Skin of body (tissue), 1 donor: ENCODE measurements at regions not wholly inside any gene's neighbourhood (a gene's known extent, or its start where the extent isn't known, plus 50 kb on each side); places are given as distances from the start of the nearest gene placed in this dataset.
"Not testable (repeated sequence)": the region's sequence is repeated elsewhere in the genome, so short reads cannot be mapped to it uniquely, and the experiment has no call there.

ENCODE experiments used
- DNase-seq: peaks from one replicate; lab custom pipeline; 2025; lab: John Stamatoyannopoulos, UW

DNA sequence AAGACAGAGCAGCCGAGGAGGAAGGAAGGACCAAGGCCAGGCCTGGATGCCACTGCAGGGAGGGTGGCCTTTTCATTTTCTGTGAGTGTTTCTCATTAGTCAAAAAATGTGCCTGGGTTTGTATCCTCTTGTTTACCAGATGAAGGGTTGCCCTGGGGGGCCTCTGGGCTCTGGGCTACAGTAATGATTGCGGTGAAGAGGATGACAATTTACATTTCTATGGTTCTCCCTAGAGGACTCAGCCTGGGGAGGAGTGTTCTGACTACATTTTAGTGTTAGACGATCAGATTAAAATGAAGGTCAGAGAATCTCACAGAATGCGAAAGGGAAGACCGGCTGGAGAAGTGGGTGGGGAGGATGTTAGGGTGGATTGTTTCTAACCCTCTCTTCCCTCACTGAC is 108.0 kb upstream of the KMT2C start:
- DNase-seq = peak; percentile 72

DNA sequence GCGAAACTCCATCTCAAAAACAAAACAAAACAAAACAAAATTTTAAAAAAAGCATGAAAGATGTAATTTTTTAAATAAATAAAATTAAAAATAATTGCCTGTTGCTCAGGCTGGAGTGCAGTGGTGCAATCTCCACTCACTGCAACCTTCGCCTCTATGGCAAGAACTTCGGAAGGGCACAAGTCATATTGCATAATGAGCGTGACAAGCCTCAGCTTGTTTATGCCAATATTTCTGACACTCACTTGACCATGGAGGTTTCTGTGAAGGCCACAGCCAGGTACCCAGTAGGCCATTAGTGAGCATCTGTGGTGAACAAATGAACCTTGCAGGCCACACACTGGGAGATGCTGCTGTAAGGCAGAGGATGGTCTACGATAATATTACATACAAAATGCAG is 106.1 kb upstream of the KMT2C start:
- no peak for DNase-seq

- not testable (repeated sequence) for DNase-seq
These were observed 103.3 kb upstream of the KMT2C start for GRCh38 chr7:152539190-152539495.

DNA sequence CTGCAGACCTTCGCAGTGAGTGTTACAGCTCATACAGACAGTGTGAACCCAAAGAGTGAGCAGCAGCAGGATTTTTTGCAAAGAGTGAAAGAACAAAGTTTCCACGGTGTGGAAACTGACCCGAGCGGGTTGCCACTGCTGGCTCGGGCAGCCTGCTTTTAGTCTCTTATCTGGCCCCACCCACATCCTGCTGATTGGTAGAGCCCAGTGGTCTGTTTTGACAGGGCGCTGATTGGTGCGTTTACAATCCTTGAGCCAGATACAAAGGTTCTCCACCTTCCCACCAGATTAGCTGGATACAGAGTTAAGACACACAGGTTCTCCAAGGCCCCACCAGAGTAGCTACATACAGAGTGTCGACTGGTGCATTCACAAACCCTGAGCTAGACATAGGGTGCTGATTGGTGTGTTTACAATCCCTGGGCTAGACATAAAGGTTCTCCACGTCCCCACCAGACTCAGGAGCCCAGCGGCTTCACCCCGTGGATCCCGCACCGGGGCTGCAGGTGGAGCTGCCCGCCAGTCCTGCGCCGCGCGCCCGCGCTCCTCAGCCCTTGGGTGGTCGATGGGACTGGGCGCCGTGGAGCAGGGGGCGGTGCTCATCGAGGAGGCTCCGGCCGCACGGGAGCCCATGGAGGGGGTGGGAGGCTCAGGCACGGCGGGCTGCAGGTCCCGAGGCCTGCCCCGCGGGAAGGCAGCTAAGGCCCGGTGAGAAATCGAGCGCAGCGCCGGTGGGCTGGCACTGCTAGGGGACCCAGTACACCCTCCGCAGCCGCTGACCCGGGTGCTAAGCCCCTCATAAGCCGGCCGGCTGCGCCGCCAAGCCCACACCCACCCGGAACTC is 102.8 kb upstream of the KMT2C start:
- not testable (repeated sequence) for DNase-seq

- DNase-seq = no peak
These were observed 101.8 kb upstream of the KMT2C start for GRCh38 chr7:152537639-152538038.

GRCh38 chr7:152528612-152529011 is 92.8 kb upstream of the KMT2C start:
- no peak for DNase-seq

DNA sequence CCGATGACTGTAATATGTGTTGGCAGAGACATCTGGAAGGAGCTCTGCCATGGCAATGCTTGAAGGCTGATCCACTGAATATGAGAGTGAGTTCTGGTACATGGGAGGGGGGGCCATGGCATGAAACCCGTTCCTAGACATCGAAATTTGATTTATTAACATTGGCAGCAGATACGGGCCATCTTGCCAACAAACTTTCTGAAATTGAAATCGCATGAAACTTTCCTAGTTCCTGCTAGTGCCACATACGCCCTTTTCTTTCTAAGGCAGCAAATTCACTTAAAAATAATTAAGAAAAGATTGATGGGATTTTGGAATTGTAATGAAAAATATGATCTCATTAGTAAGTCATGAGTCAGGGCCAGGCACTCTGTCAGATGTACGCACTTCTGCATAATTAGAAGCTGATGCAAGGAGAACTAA is 91.8 kb upstream of the KMT2C start:
- DNase-seq = peak; percentile 87

GRCh38 chr7:152523916-152524315 is 88.1 kb upstream of the KMT2C start:
- DNase-seq = no peak

DNA sequence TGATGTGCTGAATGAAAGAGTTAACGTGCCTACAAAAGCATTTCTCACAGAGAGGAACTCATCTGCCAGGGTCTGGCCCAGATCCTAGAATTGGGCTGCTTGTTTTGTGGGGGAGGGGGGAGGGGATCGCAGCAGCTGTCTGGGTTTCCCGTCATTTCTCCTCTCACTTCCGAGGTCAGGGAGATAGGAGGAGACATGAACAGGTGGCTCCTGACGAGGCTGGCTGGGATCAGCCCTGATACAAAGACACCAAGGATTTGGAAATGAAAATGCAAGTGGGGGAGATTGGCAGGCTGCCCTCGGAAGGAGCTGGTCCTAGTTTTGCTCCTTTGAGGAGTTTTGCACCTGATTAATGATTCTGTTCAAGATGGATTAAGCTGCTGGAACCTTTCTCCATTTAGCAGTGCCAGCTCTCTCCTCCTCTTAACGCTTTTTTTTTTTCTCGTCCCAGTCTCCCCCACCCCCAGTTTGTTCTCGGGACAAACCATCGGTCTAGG is 86.8 kb upstream of the KMT2C start:
- DNase-seq = peak; percentile 66

- DNase-seq = peak; percentile 51
These were observed 85.9 kb upstream of the KMT2C start for GRCh38 chr7:152521420-152522337.

DNA sequence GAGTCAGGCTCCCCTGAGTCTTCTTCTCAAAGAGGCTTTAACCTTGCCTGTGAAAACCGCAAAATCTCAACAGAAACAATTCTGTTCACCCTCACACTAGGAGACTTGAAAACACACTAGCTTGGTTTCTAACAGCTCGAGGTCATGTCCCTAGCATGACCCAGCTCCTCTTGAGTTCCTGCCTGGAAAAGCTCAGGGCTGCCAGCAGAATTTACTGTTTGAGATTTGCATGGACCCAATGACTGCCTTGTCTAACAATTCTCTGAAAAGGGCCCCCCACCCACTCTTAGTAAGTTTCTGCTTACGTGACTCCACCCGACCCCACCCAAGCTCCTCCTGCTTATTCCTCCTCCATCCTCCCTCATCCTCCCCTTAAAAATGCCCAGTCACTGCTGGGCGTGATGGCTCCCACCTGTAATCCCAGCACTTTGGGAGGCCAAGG is 85.1 kb upstream of the KMT2C start:
- no peak for DNase-seq

DNA sequence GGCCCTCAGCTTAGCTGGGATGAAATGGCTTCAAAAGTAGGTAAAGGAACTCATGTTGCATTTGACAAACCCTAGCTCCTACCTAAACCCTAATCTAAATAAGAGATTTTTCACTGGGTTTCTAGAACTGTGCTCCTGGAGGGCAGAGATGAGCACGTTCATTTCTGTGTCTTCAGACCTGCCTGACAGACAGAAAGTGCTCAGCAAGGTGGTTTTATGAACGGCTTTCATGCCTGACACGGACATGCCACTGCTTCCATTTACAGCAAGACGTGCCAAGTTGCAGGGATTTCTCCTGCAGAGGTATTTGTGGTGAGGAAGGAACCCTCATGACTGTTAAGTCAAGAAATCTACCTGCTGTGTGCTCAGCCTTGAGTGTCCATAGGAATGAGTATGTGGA is 83.5 kb upstream of the KMT2C start:
- no peak for DNase-seq

GRCh38 chr7:152516216-152516615 is 80.4 kb upstream of the KMT2C start:
- no peak for DNase-seq

GRCh38 chr7:152515266-152515950 is 79.6 kb upstream of the KMT2C start:
- DNase-seq = not testable (repeated sequence)

DNA sequence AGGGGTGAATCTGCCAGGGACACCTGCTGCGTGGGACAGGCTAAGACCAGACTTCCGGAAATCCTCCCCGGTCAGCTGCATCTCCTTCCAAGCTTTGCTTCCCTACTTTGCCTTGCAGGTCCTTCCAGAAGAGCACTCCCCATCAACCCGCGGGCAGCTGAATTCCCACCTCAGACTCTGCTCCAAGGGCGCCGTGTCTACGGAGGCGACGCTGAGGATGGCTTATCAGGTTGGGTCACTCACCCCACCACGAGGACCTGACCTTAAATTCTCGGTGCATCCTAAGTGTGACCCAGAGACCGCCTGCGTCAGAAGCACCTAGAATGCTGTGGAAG is 78.9 kb upstream of the KMT2C start:
- DNase-seq = no peak

DNA sequence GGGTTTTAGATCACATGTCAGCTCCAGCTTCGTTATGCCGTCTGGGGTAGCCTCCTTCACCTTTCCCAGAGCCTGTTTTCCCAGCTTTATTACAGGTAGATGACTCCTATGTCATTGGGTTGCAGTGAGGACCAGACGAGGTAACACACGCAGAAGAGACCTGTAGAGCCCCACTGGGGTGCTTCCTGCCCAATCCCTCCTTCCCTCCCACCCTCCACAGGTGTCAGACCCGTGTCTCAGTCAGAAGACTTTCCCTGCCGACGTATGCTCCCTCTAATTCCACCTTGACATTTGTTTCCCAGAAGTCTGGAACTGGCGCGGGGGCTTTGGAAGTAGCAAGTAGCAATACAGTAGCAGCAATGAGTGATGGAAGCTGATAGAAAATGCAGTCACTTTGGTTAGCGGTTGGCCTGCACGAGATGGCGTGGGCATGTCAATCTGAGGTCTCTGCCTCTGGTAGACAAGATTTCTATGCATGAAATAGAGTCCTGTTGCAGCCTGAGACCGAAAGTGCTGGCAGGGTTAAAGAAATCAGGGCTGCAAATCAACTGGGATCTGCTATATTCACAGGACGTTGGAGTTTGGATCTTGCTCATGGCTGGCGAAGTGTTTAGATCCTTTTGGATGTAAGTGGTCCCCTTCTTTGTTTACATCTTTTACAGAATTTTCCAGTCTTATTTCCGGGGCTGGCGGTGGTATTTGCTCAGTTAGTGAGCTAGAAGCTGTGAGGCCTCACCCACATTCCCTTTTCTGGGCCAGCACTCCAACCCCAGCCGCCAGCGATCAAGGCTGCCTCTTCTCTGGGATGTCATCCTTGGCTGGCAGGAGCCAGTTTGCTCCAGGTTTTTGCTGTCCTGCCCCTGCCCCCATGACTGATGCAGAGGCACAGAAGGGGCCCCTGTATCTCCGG is 78.3 kb upstream of the KMT2C start:
- no peak for DNase-seq

DNA sequence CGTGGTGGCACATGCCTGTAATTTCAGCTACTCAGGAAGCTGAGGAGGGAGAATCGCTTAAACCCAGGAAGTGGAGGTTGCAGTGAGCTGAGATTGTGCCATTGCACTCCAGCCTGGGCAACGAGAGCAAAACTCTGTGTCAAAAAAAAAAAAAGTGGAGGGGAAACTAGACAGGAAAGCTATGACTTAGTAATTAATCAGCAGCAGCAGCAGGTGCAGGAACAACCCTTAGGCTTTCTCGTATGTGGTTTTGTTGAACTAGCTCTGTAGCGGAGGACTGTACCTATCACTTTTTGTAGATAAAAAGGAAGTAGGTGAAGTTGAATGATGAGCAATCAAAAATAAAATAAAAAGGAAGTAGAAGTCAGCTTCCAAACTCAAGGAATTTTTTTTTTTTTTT is 76.9 kb upstream of the KMT2C start:
- no peak for DNase-seq

- DNase-seq = no peak
These were observed 75.9 kb upstream of the KMT2C start for GRCh38 chr7:152511736-152512135.

GRCh38 chr7:152508701-152509100 is 72.9 kb upstream of the KMT2C start:
- no peak for DNase-seq

DNA sequence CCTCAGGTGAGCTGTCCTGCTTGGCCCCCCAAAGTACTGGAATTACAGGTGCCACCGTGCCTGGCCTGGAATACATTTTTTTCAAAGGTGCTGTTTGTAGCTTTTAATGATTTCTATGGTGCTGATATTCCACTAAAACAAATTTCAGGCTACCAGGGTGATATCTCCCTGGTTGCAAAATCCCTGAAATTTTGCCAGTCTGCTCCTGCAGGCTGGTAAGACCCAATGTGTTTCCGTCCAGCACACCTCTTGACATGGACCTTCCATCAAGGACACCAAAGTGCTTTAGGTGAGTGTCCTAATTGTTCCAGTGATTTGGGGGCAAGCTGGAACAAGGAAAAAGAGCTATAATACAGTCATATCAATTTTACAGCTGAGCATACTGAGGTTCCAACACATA is 69.8 kb upstream of the KMT2C start:
- no peak for DNase-seq

DNA sequence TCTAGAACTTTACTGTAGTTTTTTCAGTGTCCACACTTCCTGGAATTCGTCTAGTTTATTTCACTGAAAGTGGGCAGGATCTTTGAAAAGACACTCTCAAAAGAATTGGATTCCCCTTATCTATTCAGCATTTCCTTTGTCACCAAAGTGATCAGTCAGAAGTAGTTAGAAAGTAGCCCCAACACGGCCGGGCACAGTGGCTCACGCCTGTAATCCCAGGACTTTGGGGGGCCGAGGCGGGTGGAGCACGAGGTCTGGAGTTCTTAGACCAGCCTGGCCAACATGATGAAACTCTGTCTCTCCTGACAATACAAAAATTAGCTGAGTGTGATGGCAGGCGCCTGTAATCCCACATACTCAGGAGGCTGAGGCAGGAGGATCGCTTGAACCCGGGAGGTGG is 69.0 kb upstream of the KMT2C start:
- DNase-seq = no peak
